GM23338 (cell line): ENCODE measurements at regions not wholly inside any gene's neighbourhood (a gene's known extent, or its start where the extent isn't known, plus 50 kb on each side); places are given as distances from the start of the nearest gene placed in this dataset.
"Not testable (repeated sequence)": the region's sequence is repeated elsewhere in the genome, so short reads cannot be mapped to it uniquely, and the experiment has no call there.

Experiments used
- ATAC-seq: fragments of 200-7000 bp; cut with Tn5 transposase; 3 replicates; pipeline ENCODE4 v1.9.1; 2020
- DNase-seq: peaks from one replicate; pipeline ENCODE4 v3.0.0-alpha.2; 2015; ENCODE audit warnings: low spot score
- H2AFZ ChIP-seq: fragments of 200-600 bp; sonication (generic); 2 replicates; pipeline ENCODE4 v1.8.0; 2016; ENCODE audit warnings: antibody characterized with exemption, mild to moderate bottlenecking, moderate library complexity
- H3F3A ChIP-seq: fragments of 200-600 bp; sonication (generic); replicated peaks from 2 replicates; pipeline ENCODE4 v1.8.0; 2017; ENCODE audit warnings: antibody characterized with exemption, mixed run types, low read depth
- H3K27ac ChIP-seq: fragments of 200-600 bp; sonication (generic); 2 replicates; pipeline ENCODE4 v1.6.1; 2016; ENCODE audit warnings: low read depth
- H3K27me3 ChIP-seq: fragments of 200-600 bp; sonication (generic); 2 replicates; pipeline ENCODE4 v1.8.0; 2016; ENCODE audit warnings: mild to moderate bottlenecking, mixed run types, moderate library complexity; ENCODE audit not compliant: insufficient read depth
- H3K36me3 ChIP-seq: fragments of 200-600 bp; sonication (generic); 2 replicates; pipeline ENCODE4 v1.8.0; 2016; ENCODE audit warnings: mild to moderate bottlenecking; ENCODE audit not compliant: insufficient read depth
- H3K4me1 ChIP-seq: fragments of 200-600 bp; sonication (generic); 2 replicates; pipeline ENCODE4 v1.8.0; 2016; ENCODE audit warnings: mild to moderate bottlenecking, moderate library complexity; ENCODE audit not compliant: insufficient read depth
- H3K4me2 ChIP-seq: fragments of 200-600 bp; sonication (generic); 2 replicates; pipeline ENCODE4 v1.7.1; 2017; ENCODE audit warnings: mixed run types
- H3K4me3 ChIP-seq: fragments of 200-600 bp; sonication (generic); 2 replicates; pipeline ENCODE4 v1.6.1; 2016; ENCODE audit warnings: mixed run types
- H3K79me2 ChIP-seq: fragments of 200-600 bp; sonication (generic); replicated peaks from 2 replicates; pipeline ENCODE4 v1.8.0; 2017; ENCODE audit warnings: mild to moderate bottlenecking; ENCODE audit not compliant: insufficient read depth
- H3K9me2 ChIP-seq: fragments of 200-600 bp; sonication (generic); 2 replicates; pipeline ENCODE4 v1.8.0; 2017; ENCODE audit not compliant: insufficient read depth
- H4K20me1 ChIP-seq: fragments of 200-600 bp; sonication (generic); replicated peaks from 2 replicates; pipeline ENCODE4 v1.8.0; 2017; ENCODE audit warnings: mild to moderate bottlenecking; ENCODE audit not compliant: insufficient read depth
- H3K27ac Mint-ChIP-seq: 2 replicates; pipeline ENCODE4 v1.8.0; 2020; ENCODE audit warnings: inconsistent platforms, mild to moderate bottlenecking, moderate library complexity, mixed read lengths
- H3K27me3 Mint-ChIP-seq: 3 replicates; pipeline ENCODE4 v1.8.0; 2022; ENCODE audit warnings: low read depth, mild to moderate bottlenecking, moderate library complexity, mixed read lengths, inconsistent platforms; ENCODE audit not compliant: insufficient read depth, poor library complexity
- H3K36me3 Mint-ChIP-seq: 3 replicates; pipeline ENCODE4 v1.8.0; 2021; ENCODE audit warnings: low read depth, mild to moderate bottlenecking, inconsistent platforms, moderate library complexity, mixed read lengths
- H3K4me1 Mint-ChIP-seq: 3 replicates; pipeline ENCODE4 v1.8.0; 2020; ENCODE audit warnings: mild to moderate bottlenecking, inconsistent platforms, mixed read lengths
- H3K4me3 Mint-ChIP-seq: 3 replicates; pipeline ENCODE4 v1.8.0; 2021; ENCODE audit warnings: moderate library complexity, mild to moderate bottlenecking, inconsistent platforms, mixed read lengths
- H3K9me3 Mint-ChIP-seq: 3 replicates; pipeline ENCODE4 v1.8.0; 2020; ENCODE audit warnings: moderate library complexity, mild to moderate bottlenecking, inconsistent platforms, mixed read lengths
- CTCF ChIP-seq, 2 experiments: fragments of 200-600 bp in 1 of 2; sonication (generic) in 1 of 2; conservative IDR thresholded peaks; 2 replicates each; pipeline versions ENCODE4 v1.5.1 to v1.6.1; 2016 to 2017; ENCODE audit warnings: antibody characterized with exemption in 2 of 2, low read depth in 2 of 2, mild to moderate bottlenecking in 2 of 2, moderate library complexity in 1 of 2
- EZH2 ChIP-seq: fragments of 200-600 bp; sonication (generic); IDR thresholded peaks from one replicate; pipeline ENCODE4 v1.8.0; 2017; ENCODE audit warnings: antibody characterized with exemption, mild to moderate bottlenecking, low read depth; ENCODE audit not compliant: unreplicated experiment
- EZH2phosphoT487 ChIP-seq: fragments of 200-600 bp; sonication (generic); IDR thresholded peaks from one replicate; pipeline ENCODE4 v1.8.1; 2018; ENCODE audit warnings: antibody characterized with exemption; ENCODE audit not compliant: unreplicated experiment
- JUNB ChIP-seq: IDR thresholded peaks from one replicate; pipeline ENCODE4 v1.6.1; 2016; ENCODE audit warnings: antibody characterized with exemption; ENCODE audit not compliant: unreplicated experiment
- NANOG ChIP-seq: IDR thresholded peaks from 2 replicates; pipeline ENCODE4 v1.6.1; 2016; ENCODE audit warnings: antibody characterized with exemption, borderline replicate concordance
- POLR2AphosphoS5 ChIP-seq: IDR thresholded peaks from 2 replicates; pipeline ENCODE4 v1.6.1; 2016; ENCODE audit warnings: antibody characterized with exemption, low read depth
- REST ChIP-seq: IDR thresholded peaks from one replicate; pipeline ENCODE4 v1.6.1; 2018; ENCODE audit warnings: antibody characterized with exemption; ENCODE audit not compliant: unreplicated experiment
- ZNF114 ChIP-seq: fragments of 250-450 bp; sonication (Bioruptor Pico); IDR thresholded peaks from 2 replicates; pipeline ENCODE4 v1.5.0; 2020; ENCODE audit warnings: mild to moderate bottlenecking, moderate library complexity
- ZNF331 ChIP-seq: fragments of 250-450 bp; sonication (Bioruptor Pico); IDR thresholded peaks from 2 replicates; pipeline ENCODE4 v1.5.0; 2020; ENCODE audit warnings: low read depth, mild to moderate bottlenecking, moderate library complexity

- TF ChIP-seq CTCF (conservative IDR thresholded peaks at IDR 0.05; ENCODE audit: low read depth in 2 of 2) (no peak), ZNF331 (CRISPR knock-in tag) (no peak), EZH2phosphoT487 (no peak), REST (no peak), JUNB (no peak), POLR2AphosphoS5 (no peak), EZH2 (no peak)
These were observed 211.2 kb downstream of the S1PR1 start (continued) for GRCh38 chr1:101448018-101448417.

GRCh38 chr1:101450691-101451090 is 213.9 kb downstream of the S1PR1 start:
- H3K4me1 Mint-ChIP-seq, H2AFZ ChIP-seq, H3K4me3 ChIP-seq, H3K27ac ChIP-seq, H3K79me2 ChIP-seq, H3K4me1 ChIP-seq, ATAC-seq, H3K36me3 Mint-ChIP-seq, H3K27me3 ChIP-seq, H3K9me3 Mint-ChIP-seq, H3K27me3 Mint-ChIP-seq, H3K27ac Mint-ChIP-seq, H4K20me1 ChIP-seq, DNase-seq, H3K4me2 ChIP-seq, H3F3A ChIP-seq, H3K36me3 ChIP-seq, H3K4me3 Mint-ChIP-seq, H3K9me2 ChIP-seq: not testable (repeated sequence)

GRCh38 chr1:101451888-101452287 is 215.1 kb downstream of the S1PR1 start:
- Mint-ChIP-seq H3K9me3 (no peaks in the 10 kb centered on the region; the same call in 2 of the 3 replicates), H3K27ac (no peak overlapping the region), H3K36me3 (no peaks in the 10 kb centered on the region), H3K4me3 (no peak overlapping the region), H3K4me1 (no peaks in the 10 kb centered on the region), H3K27me3 (no peaks in the 10 kb centered on the region)
- H3K4me2 ChIP-seq, result no peak overlapping the region
- no peaks in the 10 kb centered on the region for H3F3A ChIP-seq
- H3K79me2 ChIP-seq, result no peaks in the 10 kb centered on the region
- ATAC-seq (no peak), DNase-seq (no peak)
- no peaks in the 10 kb centered on the region for H3K27me3 ChIP-seq
- H2AFZ ChIP-seq, result no peak overlapping the region; the same call in 1 of the 2 replicates
- TF ChIP-seq EZH2 (no peak), ZNF114 (CRISPR knock-in tag) (no peak), NANOG (no peak), ZNF331 (CRISPR knock-in tag) (no peak), CTCF (conservative IDR thresholded peaks at IDR 0.05; ENCODE audit: low read depth in 2 of 2) (no peak), JUNB (no peak)
- no peaks in the 10 kb centered on the region for H3K4me1 ChIP-seq
- no peak overlapping the region for H3K27ac ChIP-seq
- H3K4me3 ChIP-seq, result no peak overlapping the region
- H4K20me1 ChIP-seq, result no peaks in the 10 kb centered on the region
- H3K36me3 ChIP-seq, result no peaks in the 10 kb centered on the region
- H3K9me2 ChIP-seq, result peaks cover 3% of the 10 kb centered on the region; the same call in 1 of the 2 replicates
